SKM-1 treated with dmso at 0.1 percent for 144 hours (cell line): ENCODE measurements at regions not wholly inside any gene's neighbourhood (a gene's known extent, or its start where the extent isn't known, plus 50 kb on each side); places are given as distances from the start of the nearest gene placed in this dataset.
"Not testable (repeated sequence)": the region's sequence is repeated elsewhere in the genome, so short reads cannot be mapped to it uniquely, and the experiment has no call there.

Source experiments
- DNase-seq: peaks from one replicate; lab custom pipeline; 2025; ENCODE audit not compliant: unreplicated experiment; lab: John Stamatoyannopoulos, UW

- DNase-seq = no peak
Measured at GRCh38 chrX:120718969-120719368, 89.1 kb upstream of the C1GALT1C1 start.

DNA sequence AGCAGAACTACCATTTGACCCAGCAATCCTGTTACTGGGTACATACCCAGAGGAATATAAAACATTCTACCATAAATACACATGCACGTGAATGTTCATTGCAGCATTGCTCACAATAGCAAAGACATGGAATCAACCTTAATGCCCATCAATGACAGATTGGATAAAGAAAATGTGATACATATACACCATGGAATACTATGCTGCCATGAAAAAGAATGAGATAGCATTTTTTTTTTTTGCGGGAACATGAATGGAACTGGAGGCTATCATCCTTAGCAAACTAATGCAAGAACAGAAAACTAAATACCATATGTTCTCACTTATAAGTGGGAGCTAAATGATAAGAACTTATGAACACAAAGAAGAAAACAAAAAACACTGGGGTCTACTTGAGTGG is 72.5 kb upstream of the C1GALT1C1 start:
- DNase-seq = not testable (repeated sequence)

DNA sequence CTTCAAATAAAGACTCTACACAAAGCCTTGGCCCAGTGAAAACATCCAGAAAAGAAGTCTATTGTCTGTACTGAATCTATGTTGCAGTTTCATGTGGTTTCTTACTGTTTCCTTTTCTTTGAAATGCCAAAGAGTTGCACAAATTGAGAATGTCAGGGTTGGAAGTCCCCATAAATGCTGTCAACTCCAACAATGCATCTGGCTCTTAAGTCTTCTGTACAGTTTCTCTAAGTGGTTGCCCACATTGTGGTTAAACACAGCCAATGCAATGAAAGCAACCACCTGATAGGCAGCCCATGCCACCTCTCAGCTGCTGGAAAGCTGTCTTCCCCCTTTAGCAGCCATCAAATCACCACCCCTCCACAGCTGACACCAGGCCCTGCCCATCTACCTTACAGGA is 67.2 kb upstream of the C1GALT1C1 start:
- no peak for DNase-seq

GRCh38 chrX:120692319-120692718 is 62.5 kb upstream of the C1GALT1C1 start:
- no peak for DNase-seq

DNA sequence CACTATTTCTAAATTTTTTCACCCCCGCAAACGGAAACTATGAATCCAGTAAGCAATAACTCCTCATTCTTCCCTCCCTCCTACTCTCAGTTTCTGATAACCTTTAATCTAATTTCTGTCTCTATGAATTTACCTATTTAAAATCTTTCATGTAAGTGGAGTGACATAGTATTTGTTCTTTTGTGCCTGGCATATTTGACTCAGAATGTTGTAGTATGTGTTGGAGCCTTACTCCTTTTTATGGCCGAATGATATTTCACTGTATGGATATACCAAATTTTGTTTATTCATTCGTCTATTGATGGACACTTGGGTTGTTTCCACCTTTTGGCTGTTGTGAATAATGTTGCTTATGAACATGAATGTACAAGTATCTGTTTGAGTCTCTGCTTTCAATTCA is 61.1 kb upstream of the C1GALT1C1 start:
- DNase-seq = no peak

GRCh38 chrX:120690344-120690743 is 60.5 kb upstream of the C1GALT1C1 start:
- DNase-seq = no peak

DNA sequence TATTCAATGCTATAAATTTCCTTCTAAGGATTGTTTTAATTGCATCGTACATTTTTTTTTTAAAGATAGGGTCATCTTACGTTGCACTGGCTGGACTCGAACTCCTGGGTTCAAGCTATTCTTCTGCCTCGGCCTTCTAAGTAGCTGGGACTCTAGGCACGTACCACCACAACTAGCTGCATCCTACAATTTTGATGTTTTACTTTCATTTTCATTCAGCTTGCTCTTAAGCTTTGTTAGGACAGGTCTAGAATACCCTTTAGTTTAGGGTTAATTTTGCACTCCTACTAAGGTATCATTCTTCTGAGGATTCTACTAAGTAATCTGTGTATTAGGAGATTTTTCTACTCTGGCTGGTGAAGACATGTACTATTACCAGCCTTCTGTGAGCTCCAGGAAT is 50.2 kb upstream of the C1GALT1C1 start:
- no peak for DNase-seq
